Endothelial cell of umbilical vein (primary cell): ENCODE measurements at regions not wholly inside any gene's neighbourhood (a gene's known extent, or its start where the extent isn't known, plus 50 kb on each side); places are given as distances from the start of the nearest gene placed in this dataset.

Experiments
- BruUV-seq: library from RNA; stranded (reverse); fragments of 400-500 nt; replicated peaks from 2 replicates; lab custom pipeline; 2021; lab: Mats Ljungman, UMichigan
- CTCF ChIA-PET: fragments of 300-600, 350-600 bp; sonication (Branson Sonifier 250); formaldehyde crosslinking; loops from one replicate; lab custom pipeline; 2021; ENCODE audit warnings: antibody characterized with exemption, inconsistent platforms; lab: Charles Lee
- POLR2A ChIA-PET: fragments of 300-600, 350-600 bp; sonication (Branson Sonifier 250); formaldehyde crosslinking; loops from one replicate; lab custom pipeline; 2021; ENCODE audit warnings: antibody characterized with exemption, inconsistent platforms; lab: Charles Lee
- DNase-seq: peaks from one replicate; pipeline ENCODE4 v3.0.0-alpha.2; 2011; ENCODE audit warnings: low read depth, low spot score
- FAIRE-seq: peaks from 2 replicates; lab custom pipeline; 2011; peaks lifted over from hg19 to GRCh38; lab: Jason Lieb, UNC
- H2AFZ ChIP-seq: 2 replicates; pipeline ENCODE4 v1.6.0; 2012; ENCODE audit warnings: low read depth, low read length, control low read depth, inconsistent platforms
- H3K27ac ChIP-seq: 2 replicates; pipeline ENCODE4 v1.5.1; 2011; ENCODE audit warnings: low read depth, mild to moderate bottlenecking, control low read depth, low read length, moderate library complexity; ENCODE audit not compliant: insufficient read depth
- H3K27me3 ChIP-seq, 2 experiments: 2 replicates each; pipeline versions ENCODE4 v1.6.0 to v1.6.1; 2011; ENCODE audit warnings: low read length in 2 of 2, mixed read lengths in 1 of 2; ENCODE audit not compliant: control insufficient read depth in 2 of 2, insufficient read depth in 2 of 2
- H3K36me3 ChIP-seq, 2 experiments: 2 replicates in 1 of 2; 3 replicates in 1 of 2; pipeline ENCODE4 v1.5.1; 2011; ENCODE audit warnings: low read length in 2 of 2, mild to moderate bottlenecking in 1 of 2, moderate library complexity in 1 of 2; ENCODE audit not compliant: control insufficient read depth in 2 of 2, insufficient read depth in 2 of 2; ENCODE audit errors: extremely low read depth in 1 of 2
- H3K4me1 ChIP-seq: 3 replicates; pipeline ENCODE4 v1.5.1; 2011; ENCODE audit warnings: mild to moderate bottlenecking, low read length; ENCODE audit not compliant: control insufficient read depth, insufficient read depth; ENCODE audit errors: extremely low read depth
- H3K4me2 ChIP-seq: 2 replicates; pipeline ENCODE4 v1.6.1; 2011; ENCODE audit warnings: low read length, control low read depth, mixed read lengths; ENCODE audit not compliant: insufficient read depth
- H3K4me3 ChIP-seq, 3 experiments: fragments of 200-600 bp in 1 of 3; sonication (generic), shearing (Covaris generic) in 1 of 3; replicated peaks in 1 of 3; 2 replicates each; pipeline ENCODE4 v1.5.1; 2011 to 2016; ENCODE audit warnings: control low read depth in 3 of 3, low read length in 3 of 3, mild to moderate bottlenecking in 2 of 3, inconsistent platforms in 1 of 3, low read depth in 1 of 3, moderate library complexity in 1 of 3; ENCODE audit not compliant: insufficient read depth in 1 of 3
- H3K79me2 ChIP-seq: 2 replicates; pipeline ENCODE4 v1.6.0; 2012; ENCODE audit warnings: low read length, inconsistent platforms; ENCODE audit not compliant: control insufficient read depth, insufficient read depth
- H3K9ac ChIP-seq: replicated peaks from 2 replicates; pipeline ENCODE3; 2011; ENCODE audit warnings: low read length, control low read depth; ENCODE audit not compliant: insufficient read depth; ENCODE audit errors: extremely low read depth
- H3K9me1 ChIP-seq: replicated peaks from 3 replicates; pipeline ENCODE4 v1.6.0; 2011; ENCODE audit warnings: mild to moderate bottlenecking, low read length; ENCODE audit not compliant: control insufficient read depth, insufficient read depth; ENCODE audit errors: extremely low read depth
- H3K9me3 ChIP-seq: replicated peaks from 2 replicates; pipeline ENCODE4 v1.5.1; 2012; ENCODE audit warnings: low read length, inconsistent platforms; ENCODE audit not compliant: control insufficient read depth, insufficient read depth
- H4K20me1 ChIP-seq: replicated peaks from 2 replicates; pipeline ENCODE3; 2011; ENCODE audit warnings: mild to moderate bottlenecking, low read length; ENCODE audit not compliant: control insufficient read depth, insufficient read depth; ENCODE audit errors: extremely low read depth
- EZH2 ChIP-seq: IDR thresholded peaks from 2 replicates; pipeline ENCODE4 v1.6.1; 2012; ENCODE audit warnings: borderline replicate concordance, low read depth, mild to moderate bottlenecking, moderate library complexity, low read length, inconsistent platforms; ENCODE audit not compliant: severe bottlenecking
- FOS ChIP-seq: IDR thresholded peaks from 2 replicates; pipeline ENCODE4 v1.6.1; 2011; ENCODE audit warnings: mild to moderate bottlenecking, low read length, moderate library complexity, borderline replicate concordance; ENCODE audit not compliant: insufficient read depth
- GATA2 ChIP-seq: IDR thresholded peaks from 2 replicates; pipeline ENCODE4 v1.7.0; 2011; ENCODE audit warnings: low read depth, mild to moderate bottlenecking, moderate library complexity, mixed read lengths, low read length; ENCODE audit not compliant: insufficient read length, insufficient read depth
- JUN ChIP-seq: IDR thresholded peaks from 2 replicates; pipeline ENCODE4 v1.6.1; 2011; ENCODE audit warnings: borderline replicate concordance, low read depth; ENCODE audit not compliant: insufficient read length, insufficient read depth
- MYC ChIP-seq: IDR thresholded peaks from one replicate; pipeline ENCODE4 v1.6.1; 2011; ENCODE audit warnings: mild to moderate bottlenecking, low read depth, low read length
- POLR2A ChIP-seq: IDR thresholded peaks from 2 replicates; pipeline ENCODE4 v1.6.1; 2012; ENCODE audit warnings: low read depth, mild to moderate bottlenecking, control low read depth, low read length
- POLR2AphosphoS5 ChIP-seq: IDR thresholded peaks from 2 replicates; pipeline ENCODE4 v1.6.1; 2012; ENCODE audit warnings: low read depth, mild to moderate bottlenecking, control low read depth, low read length, moderate library complexity; ENCODE audit not compliant: insufficient read depth
- dilution Hi-C: fragments of 300-500 bp; cut with MboI; formaldehyde crosslinking; loops from one replicate; pipeline ENCODE4 v1.15.0; 2019; ENCODE audit warnings: low sequenced_read_pairs; ENCODE audit not compliant: extremely low pct_ligation_motif_present
- intact Hi-C: fragments of 100-400 bp; cut with micrococcal nuclease; formaldehyde crosslinking; loops from one replicate; pipeline ENCODE4 v1.10.0; 2022
- TF ChIP-seq, protein P1 (sequence below): IDR thresholded peaks from 2 replicates; pipeline ENCODE4 v1.6.1; 2011; ENCODE audit not compliant: insufficient read depth, insufficient read length
- TF ChIP-seq, protein P2 (sequence below), 2 donors: IDR thresholded peaks; 1 replicate in 1 of 2; 2 replicates in 1 of 2; pipeline ENCODE4 v1.5.1; 2011; ENCODE audit warnings: low read length in 2 of 2, mild to moderate bottlenecking in 2 of 2, moderate library complexity in 2 of 2, control low read depth in 1 of 2, inconsistent platforms in 1 of 2, low read depth in 1 of 2; ENCODE audit not compliant: insufficient read depth in 1 of 2; ENCODE audit errors: extremely low read depth in 1 of 2

DNA sequence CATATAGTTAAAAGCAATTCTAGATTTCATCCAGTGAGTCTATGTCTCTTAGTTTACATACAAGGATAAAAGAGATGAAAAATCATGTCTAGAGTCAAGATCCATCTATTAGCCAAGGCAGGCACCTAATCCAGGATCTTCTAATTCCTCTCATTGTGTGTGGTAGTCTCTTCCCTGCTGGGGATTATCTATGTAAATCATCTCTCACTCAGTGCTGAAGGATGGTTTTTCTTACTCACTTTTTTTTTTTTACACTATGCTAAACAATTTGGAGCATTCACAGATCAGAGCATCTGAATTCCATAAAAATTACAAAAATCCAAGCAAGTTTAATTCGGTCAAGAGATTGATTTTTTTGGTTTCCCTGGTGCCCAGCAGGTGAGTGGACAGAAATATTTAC, 154.9 kb upstream of the GDNF start:
- ChIA-PET CTCF (no interaction called here), POLR2A (no interaction called here)
- Histone ChIP-seq H4K20me1 (no peaks in the 10 kb centered on the region), H3K4me1 (no peaks in the 10 kb centered on the region), H3K27ac (no peak overlapping the region), H3K4me3 (no peak overlapping the region), H3K79me2 (no peaks in the 10 kb centered on the region), H3K9me1 (no peaks in the 10 kb centered on the region), H3K9me3 (no peaks in the 10 kb centered on the region), H3K9ac (no peak overlapping the region), H2AFZ (no peak overlapping the region), H3K36me3 (no peaks in the 10 kb centered on the region), H3K27me3 (peaks cover 0 to 5% of the 10 kb centered on the region in 2 experiments), H3K4me2 (no peak overlapping the region)
- dilution Hi-C loops: no loop called here
- DNase-seq: no peak
- FAIRE-seq: no peak
- no TSS peak for BruUV-seq
- TF ChIP-seq MYC (no peak), POLR2A (no peak), POLR2AphosphoS5 (no peak), FOS (no peak), GATA2 (no peak), EZH2 (no peak), JUN (no peak)
- TF ChIP-seq, protein P1, sequence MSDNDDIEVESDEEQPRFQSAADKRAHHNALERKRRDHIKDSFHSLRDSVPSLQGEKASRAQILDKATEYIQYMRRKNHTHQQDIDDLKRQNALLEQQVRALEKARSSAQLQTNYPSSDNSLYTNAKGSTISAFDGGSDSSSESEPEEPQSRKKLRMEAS: no peak
- TF ChIP-seq, protein P2, sequence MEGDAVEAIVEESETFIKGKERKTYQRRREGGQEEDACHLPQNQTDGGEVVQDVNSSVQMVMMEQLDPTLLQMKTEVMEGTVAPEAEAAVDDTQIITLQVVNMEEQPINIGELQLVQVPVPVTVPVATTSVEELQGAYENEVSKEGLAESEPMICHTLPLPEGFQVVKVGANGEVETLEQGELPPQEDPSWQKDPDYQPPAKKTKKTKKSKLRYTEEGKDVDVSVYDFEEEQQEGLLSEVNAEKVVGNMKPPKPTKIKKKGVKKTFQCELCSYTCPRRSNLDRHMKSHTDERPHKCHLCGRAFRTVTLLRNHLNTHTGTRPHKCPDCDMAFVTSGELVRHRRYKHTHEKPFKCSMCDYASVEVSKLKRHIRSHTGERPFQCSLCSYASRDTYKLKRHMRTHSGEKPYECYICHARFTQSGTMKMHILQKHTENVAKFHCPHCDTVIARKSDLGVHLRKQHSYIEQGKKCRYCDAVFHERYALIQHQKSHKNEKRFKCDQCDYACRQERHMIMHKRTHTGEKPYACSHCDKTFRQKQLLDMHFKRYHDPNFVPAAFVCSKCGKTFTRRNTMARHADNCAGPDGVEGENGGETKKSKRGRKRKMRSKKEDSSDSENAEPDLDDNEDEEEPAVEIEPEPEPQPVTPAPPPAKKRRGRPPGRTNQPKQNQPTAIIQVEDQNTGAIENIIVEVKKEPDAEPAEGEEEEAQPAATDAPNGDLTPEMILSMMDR (IDR thresholded peaks at IDR 0.05; ENCODE audit: extremely low read depth in 1 of 2, insufficient read depth in 1 of 2, low read depth in 1 of 2, low read length in 2 of 2): no peak
- intact Hi-C loops: no loop called here
